ENCODE measurements at regions not wholly inside any gene's neighbourhood (a gene's known extent, or its start where the extent isn't known, plus 50 kb on each side); places are given as distances from the start of the nearest gene placed in this dataset.
"Not testable (repeated sequence)": the region's sequence is repeated elsewhere in the genome, so short reads cannot be mapped to it uniquely, and the experiment has no call there.

DNA sequence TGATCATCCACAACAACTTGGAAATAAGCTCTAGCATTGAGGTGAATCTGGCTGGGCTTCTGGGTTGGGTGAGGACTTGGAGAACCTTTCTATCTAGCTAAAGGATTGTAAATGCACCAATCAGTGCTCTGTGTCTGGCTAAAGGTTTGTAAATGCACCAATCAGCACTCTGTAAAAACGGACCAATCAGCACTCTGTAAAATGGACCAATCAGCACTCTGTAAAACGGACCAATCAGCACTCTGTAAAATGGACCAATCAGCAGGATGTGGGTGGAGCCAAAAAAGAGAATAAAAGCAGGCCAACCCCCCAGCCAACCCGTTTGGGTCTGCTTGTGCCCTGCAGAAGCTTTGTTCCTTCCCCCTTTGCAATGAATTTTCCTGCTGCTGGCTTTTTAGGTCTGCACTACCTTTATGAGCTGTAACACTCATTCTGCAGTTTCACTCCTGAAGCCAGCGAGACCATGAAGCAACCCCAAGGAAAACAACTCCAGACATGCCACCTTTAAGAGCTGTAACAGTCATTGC lies 135.2 kb upstream of the PDE1C start:
- CTCF ChIA-PET: not testable (repeated sequence)
- peaks cover 0 to 19% (median 9%) of the 10 kb centered on the region in 5 donors for H3K27me3 Mint-ChIP-seq

DNA sequence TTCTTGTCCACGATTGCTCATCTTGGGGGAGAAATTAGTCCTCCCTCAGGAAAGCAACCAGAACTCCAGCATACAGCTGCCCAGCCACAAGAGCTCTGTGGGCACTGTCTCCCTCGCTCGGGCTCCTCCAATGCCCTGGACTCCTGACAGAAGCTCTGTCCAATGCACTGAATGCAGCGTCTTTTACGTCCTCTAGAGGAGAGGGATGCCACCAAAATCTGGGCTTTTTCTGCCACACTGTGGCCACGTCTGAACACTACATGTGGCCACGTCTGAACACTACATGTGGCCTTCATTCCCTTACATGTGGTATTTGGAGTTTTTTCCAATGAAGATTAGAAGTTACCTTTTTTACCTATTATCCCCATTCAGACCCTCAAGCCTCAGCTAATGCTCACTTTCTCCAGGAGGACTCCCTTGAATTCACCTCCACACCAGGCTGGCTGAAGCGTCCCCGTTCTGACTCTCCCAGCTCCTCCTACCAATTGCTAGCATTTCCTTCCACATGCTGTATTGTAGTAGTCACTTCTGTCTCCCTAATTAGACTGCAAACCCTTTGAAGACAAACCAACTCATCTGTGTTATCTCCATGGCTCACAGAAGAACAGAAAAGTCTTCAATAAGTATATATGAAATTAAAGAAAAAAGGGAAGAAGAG lies 134.3 kb upstream of the PDE1C start:
- ATAC-seq: no peak
- no peak overlapping the region for H3K27ac ChIP-seq (ENCODE audit: low read depth, low read length)
- intact Hi-C loops (cut with micrococcal nuclease): loop anchor here in 1 of 2 donors (5.0 to 10.0 kb wide), 2 partner anchors 422 to 460 kb away; no protein-coding TSS in a partner anchor
- Mint-ChIP-seq H3K4me1 (no peaks in the 10 kb centered on the region), H3K27ac (no peak overlapping the region), H3K4me3 (no peak overlapping the region), H3K27me3 (peaks cover 0 to 17% (median 9%) of the 10 kb centered on the region in 5 donors), H3K9me3 (peaks cover 0 to 7% (median 0%) of the 10 kb centered on the region in 11 donors), H3K36me3 (no peaks in the 10 kb centered on the region)
- H3K27me3 ChIP-seq (ENCODE audit: control insufficient read depth in 2 of 2, insufficient read depth in 2 of 2, low read length in 2 of 2): no peaks in the 10 kb centered on the region
- no peaks in the 10 kb centered on the region for H3K9me3 ChIP-seq (ENCODE audit: control insufficient read depth in 2 of 3, low read length in 3 of 3)
- H3K4me3 ChIP-seq (ENCODE audit: low read length): no peak overlapping the region
- no peak for DNase-seq
- CTCF ChIA-PET: interaction anchor here (0.6 kb wide), 1 partner anchor 1664 kb away, joined by 4 read pairs; no protein-coding TSS in a partner anchor
- no peaks in the 10 kb centered on the region for H3K4me1 ChIP-seq (ENCODE audit: control insufficient read depth in 2 of 2, insufficient read depth in 2 of 2, low read length in 2 of 2)
- POLR2A ChIA-PET: no interaction called here
- no peaks in the 10 kb centered on the region for H3K36me3 ChIP-seq (ENCODE audit: control insufficient read depth in 2 of 3, insufficient read depth in 3 of 3, low read length in 3 of 3)

More for the DNA sequence above, 135.2 kb upstream of the PDE1C start:
- H3K4me3 Mint-ChIP-seq; H3K4me3 ChIP-seq (ENCODE audit: low read length); H3K27ac Mint-ChIP-seq; H3K36me3 ChIP-seq (ENCODE audit: control insufficient read depth in 2 of 3, insufficient read depth in 3 of 3, low read length in 3 of 3); POLR2A ChIA-PET; DNase-seq; H3K4me1 Mint-ChIP-seq; H3K4me1 ChIP-seq (ENCODE audit: control insufficient read depth in 2 of 2, insufficient read depth in 2 of 2, low read length in 2 of 2); H3K27me3 ChIP-seq (ENCODE audit: control insufficient read depth in 2 of 2, insufficient read depth in 2 of 2, low read length in 2 of 2); H3K9me3 Mint-ChIP-seq; H3K36me3 Mint-ChIP-seq; H3K27ac ChIP-seq (ENCODE audit: low read depth, low read length); ATAC-seq; H3K9me3 ChIP-seq (ENCODE audit: control insufficient read depth in 2 of 3, low read length in 3 of 3): not testable (repeated sequence)
- intact Hi-C loops (cut with micrococcal nuclease): loop anchor here in 1 of 2 donors (10.0 kb wide), 1 partner anchor 461 kb away; no protein-coding TSS in a partner anchor

DNA sequence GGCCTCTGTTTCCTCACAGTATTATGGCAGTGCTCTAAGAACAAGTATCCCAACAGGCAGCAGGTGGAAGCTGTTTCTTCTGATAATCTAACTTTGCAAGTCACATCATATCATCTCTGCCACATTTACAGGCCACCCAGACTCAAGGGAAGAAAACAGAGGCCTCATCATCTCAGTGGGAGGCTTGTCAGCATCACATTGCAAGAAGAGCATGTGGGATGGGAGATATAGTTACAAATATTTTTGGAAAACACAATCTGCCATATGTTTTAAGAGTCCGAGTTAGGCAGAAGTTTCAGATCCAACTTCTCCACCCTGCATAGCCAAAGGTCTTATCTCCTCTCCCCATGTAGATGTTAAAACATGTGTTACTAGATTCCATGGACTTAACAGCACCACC lies 130.4 kb upstream of the PDE1C start:
- no peaks in the 10 kb centered on the region for H3K9me3 ChIP-seq (ENCODE audit: control insufficient read depth in 2 of 3, low read length in 3 of 3)
- no peak overlapping the region for H3K4me3 ChIP-seq (ENCODE audit: low read length)
- ChIA-PET CTCF (no interaction called here), POLR2A (no interaction called here)
- peaks cover 0 to 15% (median 7%) of the 10 kb centered on the region in 11 donors for H3K9me3 Mint-ChIP-seq
- H3K4me3 Mint-ChIP-seq: no peak overlapping the region
- no peaks in the 10 kb centered on the region for H3K36me3 ChIP-seq (ENCODE audit: control insufficient read depth in 2 of 3, insufficient read depth in 3 of 3, low read length in 3 of 3)
- DNase-seq (no peak), ATAC-seq (no peak)
- no peaks in the 10 kb centered on the region for H3K27me3 ChIP-seq (ENCODE audit: control insufficient read depth in 2 of 2, insufficient read depth in 2 of 2, low read length in 2 of 2)
- no peaks in the 10 kb centered on the region for H3K4me1 ChIP-seq (ENCODE audit: control insufficient read depth in 2 of 2, insufficient read depth in 2 of 2, low read length in 2 of 2)
- H3K36me3 Mint-ChIP-seq: no peaks in the 10 kb centered on the region
- no peak overlapping the region for H3K27ac Mint-ChIP-seq
- intact Hi-C loops (cut with micrococcal nuclease): loop anchor here in 1 of 2 donors (5.0 to 10.0 kb wide), 2 partner anchors 418 to 456 kb away; no protein-coding TSS in a partner anchor
- no peak overlapping the region for H3K27ac ChIP-seq (ENCODE audit: low read depth, low read length)
- H3K27me3 Mint-ChIP-seq: peaks cover 0 to 11% (median 5%) of the 10 kb centered on the region in 5 donors
- no peaks in the 10 kb centered on the region for H3K4me1 Mint-ChIP-seq

DNA sequence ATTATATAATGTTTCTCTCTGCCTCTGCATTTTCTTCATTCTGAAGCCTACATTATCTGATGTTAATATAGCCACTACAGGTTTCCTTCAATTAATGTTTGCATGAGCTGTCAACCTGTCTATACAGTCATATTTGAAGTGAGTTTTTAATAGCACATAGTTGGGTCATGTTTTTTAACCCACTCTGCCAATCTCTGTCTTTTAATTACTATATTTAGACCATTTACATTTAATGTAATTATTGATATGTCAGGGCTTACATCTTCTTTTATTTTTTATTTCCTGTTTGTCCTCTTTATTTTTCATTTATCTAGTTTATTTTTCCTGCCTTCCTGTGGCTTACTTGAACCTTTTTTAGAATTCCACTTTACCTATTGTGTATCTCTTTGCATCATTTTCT lies 124.3 kb upstream of the PDE1C start:
- Mint-ChIP-seq H3K27me3 (peaks cover 0 to 4% (median 0%) of the 10 kb centered on the region in 5 donors), H3K36me3 (no peaks in the 10 kb centered on the region), H3K27ac (no peak overlapping the region), H3K4me1 (no peaks in the 10 kb centered on the region), H3K9me3 (peaks cover 2 to 38% (median 15%) of the 10 kb centered on the region in 11 donors), H3K4me3 (no peak overlapping the region)
- no peaks in the 10 kb centered on the region for H3K36me3 ChIP-seq (ENCODE audit: control insufficient read depth in 2 of 3, insufficient read depth in 3 of 3, low read length in 3 of 3)
- no peaks in the 10 kb centered on the region for H3K4me1 ChIP-seq (ENCODE audit: control insufficient read depth in 2 of 2, insufficient read depth in 2 of 2, low read length in 2 of 2)
- no peaks in the 10 kb centered on the region for H3K27me3 ChIP-seq (ENCODE audit: control insufficient read depth in 2 of 2, insufficient read depth in 2 of 2, low read length in 2 of 2)
- CTCF ChIA-PET: no interaction called here
- H3K27ac ChIP-seq (ENCODE audit: low read depth, low read length): no peak overlapping the region
- H3K4me3 ChIP-seq (ENCODE audit: low read length): no peak overlapping the region
- no peak for DNase-seq
- H3K9me3 ChIP-seq (ENCODE audit: control insufficient read depth in 2 of 3, low read length in 3 of 3): no peaks in the 10 kb centered on the region
- POLR2A ChIA-PET: no interaction called here
- intact Hi-C loops (cut with micrococcal nuclease): no loop called here
- no peak for ATAC-seq

DNA sequence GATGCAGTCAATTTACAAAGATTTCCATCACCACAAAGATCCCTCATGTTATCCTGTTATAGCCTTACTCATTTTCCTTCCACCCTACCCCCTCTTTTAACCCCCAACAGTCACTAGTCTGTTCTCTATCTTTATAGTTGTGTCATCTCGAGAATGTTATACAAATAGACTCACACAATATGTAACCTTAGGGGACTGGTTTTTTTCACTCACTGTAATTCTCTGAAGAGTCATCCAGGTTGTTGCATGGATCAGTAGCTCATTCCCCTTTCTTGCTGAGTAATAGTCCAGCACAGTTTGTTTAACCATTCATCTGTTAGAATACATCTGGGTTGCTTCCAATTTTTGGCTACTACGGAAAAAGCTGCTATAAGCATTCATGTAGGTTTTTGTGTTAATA lies 121.1 kb upstream of the PDE1C start:
- H3K27ac Mint-ChIP-seq: no peak overlapping the region
- CTCF ChIA-PET: interaction anchor here (0.9 kb wide), 1 partner anchor 18 kb away, joined by 4 read pairs; no protein-coding TSS in a partner anchor
- POLR2A ChIA-PET: no interaction called here
- peaks cover 2 to 29% (median 12%) of the 10 kb centered on the region in 11 donors for H3K9me3 Mint-ChIP-seq
- H3K4me3 Mint-ChIP-seq: no peak overlapping the region
- Histone ChIP-seq H3K27me3 (ENCODE audit: control insufficient read depth in 2 of 2, insufficient read depth in 2 of 2, low read length in 2 of 2) (no peaks in the 10 kb centered on the region), H3K9me3 (ENCODE audit: control insufficient read depth in 2 of 3, low read length in 3 of 3) (no peaks in the 10 kb centered on the region), H3K27ac (ENCODE audit: low read depth, low read length) (no peak overlapping the region), H3K4me1 (ENCODE audit: control insufficient read depth in 2 of 2, insufficient read depth in 2 of 2, low read length in 2 of 2) (no peaks in the 10 kb centered on the region), H3K4me3 (ENCODE audit: low read length) (no peak overlapping the region), H3K36me3 (ENCODE audit: control insufficient read depth in 2 of 3, insufficient read depth in 3 of 3, low read length in 3 of 3) (no peaks in the 10 kb centered on the region)
- no peaks in the 10 kb centered on the region for H3K4me1 Mint-ChIP-seq
- peaks cover 0 to 4% (median 0%) of the 10 kb centered on the region in 5 donors for H3K27me3 Mint-ChIP-seq
- H3K36me3 Mint-ChIP-seq: no peaks in the 10 kb centered on the region
- DNase-seq (no peak), ATAC-seq (no peak)
- intact Hi-C loops (cut with micrococcal nuclease): no loop called here

DNA sequence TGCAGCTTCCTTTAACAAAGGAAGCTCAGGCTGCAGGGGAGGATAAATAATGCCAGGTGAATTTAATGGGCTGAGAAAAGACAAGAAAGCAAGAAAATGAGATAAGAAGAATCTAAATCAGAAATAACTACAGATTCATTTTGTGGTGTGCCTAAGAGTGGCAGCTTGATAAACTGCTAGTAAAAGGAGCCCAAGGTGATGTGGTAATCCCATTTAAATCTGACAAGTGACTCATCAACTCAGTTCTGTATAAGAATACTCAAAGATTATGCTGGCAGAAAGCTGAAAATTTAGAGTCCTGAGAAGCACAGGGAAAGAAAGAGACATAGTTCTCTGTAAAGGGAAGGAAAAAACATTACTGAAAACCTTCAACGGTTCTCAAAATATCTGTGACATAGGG lies 109.4 kb upstream of the PDE1C start:
- intact Hi-C loops (cut with micrococcal nuclease): no loop called here
- no peak overlapping the region for H3K4me3 Mint-ChIP-seq
- ATAC-seq (no peak), DNase-seq (no peak)
- Histone ChIP-seq H3K9me3 (ENCODE audit: control insufficient read depth in 2 of 3, low read length in 3 of 3) (no peaks in the 10 kb centered on the region), H3K36me3 (ENCODE audit: control insufficient read depth in 2 of 3, insufficient read depth in 3 of 3, low read length in 3 of 3) (no peaks in the 10 kb centered on the region), H3K4me3 (ENCODE audit: low read length) (no peak overlapping the region), H3K27ac (ENCODE audit: low read depth, low read length) (no peak overlapping the region), H3K4me1 (ENCODE audit: control insufficient read depth in 2 of 2, insufficient read depth in 2 of 2, low read length in 2 of 2) (no peaks in the 10 kb centered on the region), H3K27me3 (ENCODE audit: control insufficient read depth in 2 of 2, insufficient read depth in 2 of 2, low read length in 2 of 2) (no peaks in the 10 kb centered on the region)
- no peak overlapping the region for H3K27ac Mint-ChIP-seq
- H3K4me1 Mint-ChIP-seq: no peaks in the 10 kb centered on the region
- H3K36me3 Mint-ChIP-seq: no peaks in the 10 kb centered on the region
- H3K9me3 Mint-ChIP-seq: peaks cover 0 to 6% (median 2%) of the 10 kb centered on the region in 11 donors
- H3K27me3 Mint-ChIP-seq: peaks cover 0 to 5% (median 0%) of the 10 kb centered on the region in 5 donors
- CTCF ChIA-PET: no interaction called here
- POLR2A ChIA-PET: no interaction called here

Data from naive thymus-derived CD4-positive, alpha-beta T cell (primary cell).